ENCODE measurements at regions not wholly inside any gene's neighbourhood (a gene's known extent, or its start where the extent isn't known, plus 50 kb on each side); places are given as distances from the start of the nearest gene placed in this dataset.
"Not testable (repeated sequence)": the region's sequence is repeated elsewhere in the genome, so short reads cannot be mapped to it uniquely, and the experiment has no call there.

DNA sequence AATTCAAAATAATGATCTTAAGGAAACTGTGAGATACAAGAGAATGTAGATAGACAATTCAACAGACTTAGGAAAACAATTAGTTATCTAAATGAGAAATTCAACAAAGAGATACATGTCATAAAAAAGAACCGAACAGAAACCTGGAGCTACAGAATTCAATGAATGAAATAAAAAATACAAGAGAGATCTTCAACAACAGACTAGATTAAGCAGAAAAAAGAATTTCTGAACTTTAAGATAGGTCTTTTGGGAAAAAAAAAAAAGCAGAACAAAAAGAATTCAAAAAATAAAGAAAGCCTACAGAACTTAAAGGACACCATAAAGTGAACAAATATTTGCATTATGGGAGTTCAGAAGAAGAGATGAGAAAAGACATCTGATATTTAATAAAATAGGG is 129.1 kb upstream of the FOXK1 start:
- ATAC-seq (replicated peaks; ENCODE audit: extremely low read depth, poor library complexity, severe bottlenecking) (no peak), DNase-seq (ENCODE audit: low spot score in 2 of 2) (no peak)
- no peak overlapping the region for H3K4me3 Mint-ChIP-seq

DNA sequence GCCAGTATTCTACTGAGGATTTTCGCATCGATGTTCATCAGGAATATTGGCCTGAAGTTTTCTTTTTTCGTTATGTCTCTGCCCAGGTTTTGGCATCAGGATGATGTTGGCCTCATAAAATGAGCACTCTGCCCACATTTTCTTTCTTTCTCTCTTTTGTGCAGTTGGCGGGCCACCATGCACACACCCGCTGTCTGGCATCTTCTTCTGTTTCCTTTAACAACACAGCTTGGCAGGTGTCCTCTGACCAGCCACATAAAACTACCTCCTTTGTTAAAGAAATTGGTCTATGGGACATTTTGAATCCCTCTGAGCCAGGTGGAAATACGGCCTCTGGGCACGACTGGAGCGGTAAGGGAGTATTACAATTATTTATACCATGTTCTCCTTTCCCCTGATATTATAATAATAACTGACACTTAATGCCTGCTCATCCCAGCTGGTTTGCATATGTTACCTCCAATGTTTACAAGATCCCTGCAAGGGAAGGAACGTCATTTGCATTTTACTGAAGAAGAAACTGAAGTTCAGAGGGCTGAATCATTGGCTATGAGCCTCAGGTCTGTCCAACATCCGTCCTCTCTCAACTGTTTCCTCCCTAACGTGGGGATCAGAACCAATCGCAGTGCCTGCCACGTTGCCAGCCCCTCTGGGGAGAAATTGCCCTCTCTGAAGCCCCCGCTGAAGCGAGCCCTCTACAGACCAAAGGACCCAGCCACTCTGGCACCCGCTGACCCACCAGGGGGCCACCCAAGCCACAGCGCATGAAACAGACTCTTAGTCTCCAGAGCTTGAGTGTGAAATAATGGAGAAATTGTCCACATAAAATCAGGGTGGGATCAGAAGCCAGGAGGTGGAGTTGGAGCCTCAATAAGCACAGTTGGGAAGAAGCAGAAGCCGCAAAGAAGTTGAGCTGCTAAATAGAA is 125.0 kb upstream of the FOXK1 start:
- Mint-ChIP-seq H3K9me3 (peaks cover 24% of the 10 kb centered on the region), H3K4me3 (no peak overlapping the region), H3K27me3 (peaks cover 65% of the 10 kb centered on the region), H3K27ac (ENCODE audit: low read depth) (no peak overlapping the region), H3K36me3 (ENCODE audit: insufficient read depth) (no peaks in the 10 kb centered on the region), H3K4me1 (no peaks in the 10 kb centered on the region)
- ATAC-seq (replicated peaks; ENCODE audit: extremely low read depth, poor library complexity, severe bottlenecking) (no peak), DNase-seq (ENCODE audit: low spot score in 2 of 2) (no peak)

More for the DNA sequence above, 129.1 kb upstream of the FOXK1 start:
- no peak overlapping the region for H3K27ac Mint-ChIP-seq (ENCODE audit: low read depth)
- H3K36me3 Mint-ChIP-seq (ENCODE audit: insufficient read depth): no peaks in the 10 kb centered on the region
- peaks cover 24% of the 10 kb centered on the region for H3K9me3 Mint-ChIP-seq
- H3K4me1 Mint-ChIP-seq: no peaks in the 10 kb centered on the region
- peaks cover 58% of the 10 kb centered on the region for H3K27me3 Mint-ChIP-seq

DNA sequence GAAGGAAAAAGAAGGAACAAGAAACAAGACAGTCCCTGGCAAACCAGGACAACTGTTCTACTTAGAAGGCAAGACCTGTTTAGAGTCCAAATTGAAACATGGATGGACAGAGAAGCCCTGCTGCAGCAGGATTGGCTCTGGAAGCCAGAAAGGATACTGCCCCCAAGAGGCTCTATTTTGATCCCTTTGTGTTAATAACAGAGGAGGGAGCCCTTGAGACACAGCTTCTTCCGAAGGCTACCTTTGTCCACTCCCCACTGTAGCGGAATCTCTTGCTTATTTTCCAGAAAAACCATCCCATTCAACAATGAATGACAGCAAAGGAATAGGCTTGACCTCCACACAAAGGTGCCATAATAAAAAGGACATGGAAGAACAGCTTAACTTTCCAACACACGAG is 120.3 kb upstream of the FOXK1 start:
- no peak for DNase-seq (ENCODE audit: low spot score in 2 of 2)
- Mint-ChIP-seq H3K27me3 (peaks cover 61% of the 10 kb centered on the region), H3K4me1 (no peaks in the 10 kb centered on the region)

DNA sequence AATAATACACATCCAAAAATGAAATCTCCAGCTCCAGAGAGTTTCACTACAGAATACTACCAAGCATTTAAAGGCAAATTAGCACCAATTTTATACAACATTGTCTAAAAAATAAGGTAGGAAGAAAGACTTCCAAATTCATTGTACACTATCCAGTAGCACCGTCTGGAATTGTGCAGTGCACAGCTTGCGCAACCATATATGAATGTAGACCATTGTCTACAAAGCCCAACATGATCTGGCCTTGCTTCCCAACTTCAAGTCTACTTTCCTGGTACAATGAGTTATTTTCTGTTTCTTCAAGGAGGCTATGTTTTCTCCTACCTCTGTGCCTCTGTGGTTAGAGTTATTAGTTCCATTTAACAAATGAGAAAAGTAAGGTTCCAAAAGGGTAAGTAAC is 115.4 kb upstream of the FOXK1 start:
- no peaks in the 10 kb centered on the region for H3K4me1 Mint-ChIP-seq
- peaks cover 24% of the 10 kb centered on the region for H3K27me3 Mint-ChIP-seq
- ATAC-seq (replicated peaks; ENCODE audit: extremely low read depth, poor library complexity, severe bottlenecking): no peak
- no peaks in the 10 kb centered on the region for H3K9me3 Mint-ChIP-seq
- no peak overlapping the region for H3K4me3 Mint-ChIP-seq
- no peaks in the 10 kb centered on the region for H3K36me3 Mint-ChIP-seq (ENCODE audit: insufficient read depth)
- no peak overlapping the region for H3K27ac Mint-ChIP-seq (ENCODE audit: low read depth)
- DNase-seq (ENCODE audit: low spot score in 2 of 2): no peak

More for the DNA sequence above, 120.3 kb upstream of the FOXK1 start:
- Mint-ChIP-seq H3K4me3 (no peak overlapping the region), H3K27ac (ENCODE audit: low read depth) (no peak overlapping the region), H3K9me3 (no peaks in the 10 kb centered on the region), H3K36me3 (ENCODE audit: insufficient read depth) (no peaks in the 10 kb centered on the region)
- no peak for ATAC-seq (replicated peaks; ENCODE audit: extremely low read depth, poor library complexity, severe bottlenecking)

DNA sequence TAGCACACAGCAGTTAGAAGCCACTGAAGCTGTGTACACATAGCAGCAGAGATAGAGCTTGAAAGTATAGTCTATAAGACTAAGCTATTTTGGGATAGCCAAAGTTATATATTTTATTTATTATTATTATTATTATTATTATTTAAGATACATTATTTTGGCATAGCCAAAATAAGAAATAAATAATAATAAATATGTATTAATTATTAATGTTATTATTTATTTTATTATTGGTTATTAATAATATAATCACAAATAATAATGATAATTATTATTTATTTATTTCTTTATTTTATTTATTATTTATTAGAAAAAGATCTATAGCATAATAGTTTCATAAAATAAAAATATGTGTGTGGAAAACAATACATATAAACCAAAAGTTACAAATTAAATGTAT is 107.2 kb upstream of the FOXK1 start:
- Mint-ChIP-seq H3K9me3 (peaks cover 5% of the 10 kb centered on the region), H3K36me3 (ENCODE audit: insufficient read depth) (no peaks in the 10 kb centered on the region), H3K27ac (ENCODE audit: low read depth) (no peak overlapping the region), H3K4me3 (no peak overlapping the region), H3K4me1 (no peaks in the 10 kb centered on the region), H3K27me3 (peaks cover 10% of the 10 kb centered on the region)
- DNase-seq (ENCODE audit: low spot score in 2 of 2): no peak
- no peak for ATAC-seq (replicated peaks; ENCODE audit: extremely low read depth, poor library complexity, severe bottlenecking)

DNA sequence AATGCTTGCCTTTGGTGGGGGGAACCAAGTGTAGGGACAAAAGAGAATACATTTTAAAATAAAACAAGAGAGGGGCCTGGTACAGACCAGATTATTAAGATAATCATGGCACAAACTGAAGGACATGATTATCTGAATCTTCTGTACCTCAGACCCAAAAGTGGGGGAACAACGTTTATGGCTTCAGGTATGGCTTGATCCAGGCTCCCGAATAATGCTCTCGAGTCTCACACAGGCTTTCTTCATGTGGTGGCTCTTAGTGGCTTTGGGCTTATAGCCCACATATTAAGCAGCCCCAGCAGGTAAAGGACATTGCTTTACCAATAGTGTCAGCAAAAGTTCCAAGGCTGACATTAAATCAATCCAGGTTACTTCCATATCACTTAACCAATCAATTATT is 106.8 kb upstream of the FOXK1 start:
- DNase-seq (ENCODE audit: low spot score in 2 of 2) (no peak), ATAC-seq (replicated peaks; ENCODE audit: extremely low read depth, poor library complexity, severe bottlenecking) (no peak)
- no peaks in the 10 kb centered on the region for H3K4me1 Mint-ChIP-seq

DNA sequence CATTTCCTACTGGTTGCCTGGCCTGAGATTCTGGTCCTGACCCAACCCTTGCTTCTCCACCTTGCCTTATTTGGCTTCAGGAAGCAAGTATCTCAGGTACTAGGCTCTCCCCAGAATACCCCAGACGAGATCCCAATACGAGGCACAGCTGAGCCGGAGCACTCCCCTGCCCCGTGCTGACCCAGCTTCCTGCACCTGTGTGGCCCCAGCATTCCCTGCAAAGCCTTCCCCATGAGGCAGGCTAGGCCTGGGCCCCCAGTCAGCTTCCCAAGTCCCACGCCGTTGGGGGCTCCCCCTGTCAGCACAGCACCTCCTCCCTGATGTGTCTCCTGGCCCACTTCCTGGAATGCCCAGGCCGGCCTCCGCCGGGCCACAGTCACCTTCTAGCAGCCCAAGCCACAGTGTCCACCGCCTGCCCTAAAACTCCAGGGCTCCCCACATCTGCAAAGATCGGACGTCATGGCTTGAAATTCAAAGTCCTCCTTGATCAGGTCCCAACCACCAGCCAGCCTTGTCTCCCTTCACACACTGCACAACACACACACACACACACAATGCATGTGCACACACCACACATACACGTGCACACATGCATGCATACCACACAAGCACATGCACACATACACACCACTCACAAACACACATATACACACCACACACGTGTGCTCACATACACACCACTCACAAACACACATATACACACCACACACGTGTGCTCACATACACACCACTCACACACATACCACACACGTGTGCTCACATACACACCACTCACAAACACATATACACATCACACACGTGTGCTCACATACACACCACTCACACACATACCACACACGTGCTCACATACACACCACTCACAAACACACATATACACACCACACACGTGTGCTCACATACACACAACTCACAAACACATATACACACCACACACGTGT is 78.9 kb upstream of the FOXK1 start:
- H3K36me3 Mint-ChIP-seq (ENCODE audit: insufficient read depth): no peaks in the 10 kb centered on the region
- H3K27ac Mint-ChIP-seq (ENCODE audit: low read depth): no peak overlapping the region
- ATAC-seq (replicated peaks; ENCODE audit: extremely low read depth, poor library complexity, severe bottlenecking) (no peak), DNase-seq (ENCODE audit: low spot score in 2 of 2) (no peak)
- no peaks in the 10 kb centered on the region for H3K4me1 Mint-ChIP-seq
- H3K27me3 Mint-ChIP-seq: no peaks in the 10 kb centered on the region
- H3K4me3 Mint-ChIP-seq: no peak overlapping the region
- H3K9me3 Mint-ChIP-seq: no peaks in the 10 kb centered on the region

More for the DNA sequence above, 106.8 kb upstream of the FOXK1 start:
- Mint-ChIP-seq H3K9me3 (peaks cover 5% of the 10 kb centered on the region), H3K36me3 (ENCODE audit: insufficient read depth) (no peaks in the 10 kb centered on the region), H3K27me3 (peaks cover 10% of the 10 kb centered on the region), H3K4me3 (no peak overlapping the region), H3K27ac (ENCODE audit: low read depth) (no peak overlapping the region)

DNA sequence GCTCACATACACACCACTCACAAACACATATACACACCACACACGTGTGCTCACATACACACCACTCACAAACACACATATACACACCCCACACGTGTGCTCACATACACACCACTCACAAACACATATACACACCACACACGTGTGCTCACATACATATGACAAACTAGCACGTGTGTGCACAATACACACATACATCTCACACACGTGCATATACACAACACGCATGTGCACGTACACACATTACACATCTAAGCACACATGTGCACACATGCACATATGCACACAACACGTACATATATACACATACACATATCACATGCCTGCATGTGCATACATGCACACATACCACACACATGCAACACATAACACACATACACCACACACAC is 78.3 kb upstream of the FOXK1 start:
- DNase-seq (ENCODE audit: low spot score in 2 of 2) (no peak), ATAC-seq (replicated peaks; ENCODE audit: extremely low read depth, poor library complexity, severe bottlenecking) (no peak)
- H3K36me3 Mint-ChIP-seq (ENCODE audit: insufficient read depth): no peaks in the 10 kb centered on the region
- no peak overlapping the region for H3K27ac Mint-ChIP-seq (ENCODE audit: low read depth)
- H3K4me1 Mint-ChIP-seq: no peaks in the 10 kb centered on the region
- H3K4me3 Mint-ChIP-seq: no peak overlapping the region
- no peaks in the 10 kb centered on the region for H3K9me3 Mint-ChIP-seq
- H3K27me3 Mint-ChIP-seq: no peaks in the 10 kb centered on the region

DNA sequence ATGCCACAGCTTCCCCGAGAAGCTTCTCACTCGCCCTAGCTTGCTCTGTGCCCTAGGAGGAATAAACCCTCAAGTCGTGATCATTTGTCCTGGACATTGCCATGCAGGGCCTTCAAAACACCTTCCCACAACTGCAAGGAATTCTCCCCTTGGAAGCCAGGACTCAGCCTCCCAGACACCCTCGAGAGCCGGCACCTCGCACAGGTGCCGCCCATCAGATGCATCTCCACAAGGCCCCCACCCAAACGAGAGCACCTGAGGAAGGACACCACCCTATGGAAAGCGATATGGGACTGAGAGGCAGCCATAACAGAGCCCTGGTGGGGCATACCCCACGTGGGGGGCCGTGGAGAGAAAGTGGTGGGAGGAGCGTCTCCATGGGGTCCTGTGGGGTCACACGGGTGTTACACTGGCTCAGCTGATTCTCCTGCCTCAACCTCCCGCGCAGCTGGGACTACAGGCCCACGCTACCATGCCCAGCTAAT is 77.6 kb upstream of the FOXK1 start:
- H3K27me3 Mint-ChIP-seq: no peaks in the 10 kb centered on the region
- no peaks in the 10 kb centered on the region for H3K9me3 Mint-ChIP-seq
- ATAC-seq (replicated peaks; ENCODE audit: extremely low read depth, poor library complexity, severe bottlenecking): no peak
- no peak for DNase-seq (ENCODE audit: low spot score in 2 of 2)
- H3K4me3 Mint-ChIP-seq: no peak overlapping the region
- no peak overlapping the region for H3K27ac Mint-ChIP-seq (ENCODE audit: low read depth)
- no peaks in the 10 kb centered on the region for H3K36me3 Mint-ChIP-seq (ENCODE audit: insufficient read depth)
- H3K4me1 Mint-ChIP-seq: no peaks in the 10 kb centered on the region

DNA sequence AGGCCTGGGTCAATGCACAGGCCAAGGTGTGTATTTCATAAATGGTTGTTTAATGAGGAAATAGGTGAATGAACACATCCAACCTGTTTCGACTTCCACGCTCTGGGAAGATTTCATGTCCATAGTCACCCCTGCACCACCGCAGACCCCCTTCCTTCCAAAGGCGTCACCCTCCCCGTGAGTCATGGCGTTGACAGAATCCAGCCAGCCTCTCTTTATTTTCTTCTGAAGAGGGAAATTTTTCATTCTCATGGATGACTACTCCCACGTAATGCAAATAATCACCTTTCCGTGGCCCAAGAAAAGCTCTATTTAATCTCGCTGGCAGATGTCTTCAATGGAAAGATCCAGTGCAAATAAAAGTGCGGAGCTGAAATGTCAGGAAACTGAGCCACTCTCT is 75.3 kb upstream of the FOXK1 start:
- DNase-seq (ENCODE audit: low spot score in 2 of 2) (no peak), ATAC-seq (replicated peaks; ENCODE audit: extremely low read depth, poor library complexity, severe bottlenecking) (no peak)
- Mint-ChIP-seq H3K4me1 (no peaks in the 10 kb centered on the region), H3K27ac (ENCODE audit: low read depth) (no peak overlapping the region), H3K36me3 (ENCODE audit: insufficient read depth) (no peaks in the 10 kb centered on the region), H3K4me3 (no peak overlapping the region), H3K9me3 (no peaks in the 10 kb centered on the region), H3K27me3 (no peaks in the 10 kb centered on the region)

DNA sequence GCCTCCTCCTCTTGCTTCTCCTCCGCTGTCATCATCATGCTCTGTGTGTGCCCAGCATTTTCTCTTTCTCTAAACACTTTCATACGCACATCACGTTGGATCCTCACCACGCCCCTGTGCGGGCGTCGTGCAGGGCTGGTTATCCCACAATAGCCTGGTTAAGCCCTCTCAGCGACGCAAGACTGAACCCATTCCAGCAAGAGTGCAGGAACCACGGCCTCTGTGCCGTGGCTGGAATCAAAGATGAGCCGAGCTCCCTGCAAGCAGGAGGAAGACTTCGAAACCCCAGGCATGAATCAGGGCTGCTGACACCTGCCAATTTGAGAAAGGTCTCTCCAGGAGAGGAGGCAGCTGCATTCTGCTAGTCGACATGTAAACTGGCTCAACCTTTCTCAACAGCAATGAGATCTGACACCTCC is 74.8 kb upstream of the FOXK1 start:
- DNase-seq (ENCODE audit: low spot score in 2 of 2) (no peak), ATAC-seq (replicated peaks; ENCODE audit: extremely low read depth, poor library complexity, severe bottlenecking) (no peak)
- Mint-ChIP-seq H3K9me3 (no peaks in the 10 kb centered on the region), H3K4me1 (no peaks in the 10 kb centered on the region), H3K36me3 (ENCODE audit: insufficient read depth) (no peaks in the 10 kb centered on the region), H3K27me3 (no peaks in the 10 kb centered on the region), H3K4me3 (no peak overlapping the region), H3K27ac (ENCODE audit: low read depth) (no peak overlapping the region)

DNA sequence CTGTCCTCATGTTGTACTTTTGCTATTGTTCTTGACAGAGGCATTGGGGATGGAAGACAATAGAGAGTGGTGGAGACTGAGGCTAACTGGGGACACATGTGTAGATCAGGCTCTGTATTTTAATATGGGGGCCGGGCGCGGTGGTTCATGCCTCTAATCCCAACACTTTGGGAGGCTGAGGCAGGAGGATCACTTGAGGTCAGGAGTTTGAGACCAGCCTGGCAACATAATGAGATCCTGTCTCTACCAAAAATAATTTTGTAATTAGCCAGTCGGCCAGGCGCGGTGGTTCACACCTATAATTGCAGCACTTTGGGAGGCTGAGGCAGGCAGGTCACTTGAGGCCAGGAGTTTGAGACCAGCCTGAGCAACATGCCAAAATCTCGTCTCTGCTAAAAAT is 72.5 kb upstream of the FOXK1 start:
- H3K27me3 Mint-ChIP-seq; H3K27ac Mint-ChIP-seq (ENCODE audit: low read depth); H3K9me3 Mint-ChIP-seq; ATAC-seq (replicated peaks; ENCODE audit: extremely low read depth, poor library complexity, severe bottlenecking); H3K4me1 Mint-ChIP-seq; DNase-seq (ENCODE audit: low spot score in 2 of 2); H3K36me3 Mint-ChIP-seq (ENCODE audit: insufficient read depth); H3K4me3 Mint-ChIP-seq: not testable (repeated sequence)
